Keratinocyte (primary cell): ENCODE measurements at regions not wholly inside any gene's neighbourhood (a gene's known extent, or its start where the extent isn't known, plus 50 kb on each side); places are given as distances from the start of the nearest gene placed in this dataset.

Experiments used
- CTCF ChIP-seq, 3 experiments: IDR thresholded peaks in 1 of 3; conservative IDR thresholded peaks in 1 of 3; optimal IDR thresholded peaks in 1 of 3; 2 replicates in 2 of 3; 3 replicates in 1 of 3; pipeline versions ENCODE3 to v1.5.1; 2011; ENCODE audit warnings: low read length in 3 of 3, mild to moderate bottlenecking in 3 of 3, moderate library complexity in 2 of 3, control low read depth in 1 of 3, inconsistent platforms in 1 of 3; ENCODE audit not compliant: insufficient read depth in 2 of 3; ENCODE audit errors: extremely low read depth in 1 of 3
- EZH2 ChIP-seq: IDR thresholded peaks from one replicate; pipeline ENCODE4 v1.6.1; 2012; ENCODE audit warnings: inconsistent platforms, mild to moderate bottlenecking, low read length, moderate library complexity

GRCh38 chr6:19949155-19949554 is 112.0 kb downstream of the ID4 start:
- TF ChIP-seq CTCF (optimal IDR thresholded peaks at IDR 0.05 in 1 of 3, IDR thresholded peaks at IDR 0.05 in 1 of 3, conservative IDR thresholded peaks at IDR 0.05 in 1 of 3; ENCODE audit: extremely low read depth in 1 of 3, insufficient read depth in 2 of 3, low read length in 3 of 3) (no peak), EZH2 (no peak)
